NCI-H524 treated with DMSO at 0.1 percent for 48 hours (cell line): ENCODE measurements at regions not wholly inside any gene's neighbourhood (a gene's known extent, or its start where the extent isn't known, plus 50 kb on each side); places are given as distances from the start of the nearest gene placed in this dataset.
"Not testable (repeated sequence)": the region's sequence is repeated elsewhere in the genome, so short reads cannot be mapped to it uniquely, and the experiment has no call there.

ENCODE experiments used
- DNase-seq: peaks from one replicate; lab custom pipeline; 2025; lab: John Stamatoyannopoulos, UW

DNA sequence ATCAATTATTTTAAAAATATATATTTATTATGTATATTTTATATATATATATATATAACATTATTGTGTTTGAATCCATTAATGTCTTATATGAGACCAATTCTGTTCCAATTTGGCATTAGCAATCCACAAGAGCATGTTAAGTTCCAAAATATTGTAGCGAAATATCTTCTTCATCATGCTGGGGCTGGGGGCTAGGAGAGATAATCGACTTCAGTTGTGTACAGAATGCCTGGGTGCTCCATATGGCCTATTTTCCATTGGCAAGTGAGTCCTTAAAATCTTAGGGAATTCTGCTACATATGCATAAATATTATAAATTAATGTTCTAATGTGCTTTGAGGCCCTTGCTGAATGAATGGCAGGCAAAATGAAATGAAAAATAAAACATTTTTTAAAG lies 117.7 kb downstream of the PCDH7 start:
- no peak for DNase-seq

DNA sequence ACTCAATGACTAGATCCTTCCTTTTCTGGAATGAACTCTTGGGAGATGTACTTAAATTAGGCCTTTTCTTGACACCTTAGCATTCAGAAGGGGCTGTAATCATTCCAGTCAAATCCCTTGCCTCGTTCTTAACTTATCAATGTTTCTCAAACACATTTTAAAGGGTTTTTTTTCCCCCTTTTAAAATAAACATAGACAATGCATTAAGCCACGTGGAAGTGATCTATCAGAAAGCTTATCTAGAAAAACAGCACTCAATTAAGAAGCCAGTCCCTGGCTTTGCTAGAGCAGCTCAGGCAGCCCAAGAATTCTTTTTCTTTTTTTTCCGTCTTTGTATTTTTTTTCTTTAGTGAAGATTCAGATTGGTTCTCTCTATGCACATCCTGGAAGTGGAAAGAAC lies 118.2 kb downstream of the PCDH7 start:
- no peak for DNase-seq

DNA sequence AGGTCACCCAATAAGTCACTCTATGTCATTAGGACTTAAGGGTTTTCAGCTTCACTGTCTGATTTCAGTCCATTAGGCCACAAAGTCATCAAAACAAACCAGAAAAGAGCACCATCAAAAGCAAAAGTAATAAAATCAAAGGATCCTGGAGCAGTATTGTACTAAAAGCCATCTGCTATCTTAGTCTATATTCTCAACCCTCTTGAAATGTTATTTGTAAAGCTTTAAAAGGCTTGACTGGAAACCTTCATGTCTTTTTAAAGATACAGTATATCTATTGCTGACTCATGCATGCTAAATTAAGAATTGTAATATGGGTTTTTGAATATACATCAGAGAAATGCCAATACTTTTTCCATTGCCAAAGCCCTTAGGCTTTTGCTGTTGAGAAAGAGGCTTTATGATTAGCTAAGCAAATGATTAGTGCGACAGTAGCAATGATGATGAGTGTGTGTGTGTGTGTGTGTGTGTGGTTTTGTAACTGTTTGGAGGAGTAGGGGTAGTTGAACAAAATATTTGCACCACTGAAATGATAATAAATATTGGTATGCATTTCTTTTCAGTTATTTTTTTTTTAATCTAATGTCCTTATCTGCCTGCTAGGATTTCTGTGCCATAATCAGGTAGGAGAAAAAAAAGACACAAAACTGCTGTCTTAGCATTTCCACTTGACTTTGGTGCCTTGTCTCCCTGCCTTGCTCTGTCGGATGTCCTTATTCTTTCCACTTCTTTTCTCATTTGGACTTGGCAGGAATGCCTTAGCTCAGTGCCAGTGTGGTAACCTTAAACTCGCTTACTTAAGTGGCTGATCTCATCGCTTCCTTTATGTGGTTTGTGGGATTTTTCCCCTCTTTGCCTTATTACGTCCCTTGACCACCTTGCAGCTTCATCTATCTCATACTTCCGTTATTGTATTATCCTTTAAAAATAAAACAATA lies 119.7 kb downstream of the PCDH7 start:
- no peak for DNase-seq

DNA sequence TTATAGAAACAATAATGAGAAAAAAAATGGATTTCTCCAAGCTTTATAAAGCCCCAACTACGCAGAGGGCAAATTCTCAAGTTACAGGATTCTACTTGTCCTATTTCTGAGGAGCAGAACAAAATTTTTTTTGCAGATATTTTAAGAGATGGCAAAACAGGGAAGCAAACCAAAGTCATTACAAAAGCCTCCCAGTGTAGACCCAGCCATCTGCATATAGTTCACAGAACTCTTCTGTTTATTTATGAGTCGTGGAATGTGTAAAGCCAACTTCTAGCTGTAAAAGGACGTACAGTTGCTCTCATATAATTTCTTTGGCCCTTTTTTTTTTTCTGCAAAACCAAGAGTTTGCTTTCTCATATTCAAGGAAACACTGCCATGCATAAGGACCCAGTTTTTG lies 120.4 kb downstream of the PCDH7 start:
- no peak for DNase-seq

- DNase-seq: no peak
These were observed 122.0 kb downstream of the PCDH7 start for GRCh38 chr4:30842142-30842541.

- no peak for DNase-seq
These were observed 122.5 kb downstream of the PCDH7 start for GRCh38 chr4:30842689-30843088.

DNA sequence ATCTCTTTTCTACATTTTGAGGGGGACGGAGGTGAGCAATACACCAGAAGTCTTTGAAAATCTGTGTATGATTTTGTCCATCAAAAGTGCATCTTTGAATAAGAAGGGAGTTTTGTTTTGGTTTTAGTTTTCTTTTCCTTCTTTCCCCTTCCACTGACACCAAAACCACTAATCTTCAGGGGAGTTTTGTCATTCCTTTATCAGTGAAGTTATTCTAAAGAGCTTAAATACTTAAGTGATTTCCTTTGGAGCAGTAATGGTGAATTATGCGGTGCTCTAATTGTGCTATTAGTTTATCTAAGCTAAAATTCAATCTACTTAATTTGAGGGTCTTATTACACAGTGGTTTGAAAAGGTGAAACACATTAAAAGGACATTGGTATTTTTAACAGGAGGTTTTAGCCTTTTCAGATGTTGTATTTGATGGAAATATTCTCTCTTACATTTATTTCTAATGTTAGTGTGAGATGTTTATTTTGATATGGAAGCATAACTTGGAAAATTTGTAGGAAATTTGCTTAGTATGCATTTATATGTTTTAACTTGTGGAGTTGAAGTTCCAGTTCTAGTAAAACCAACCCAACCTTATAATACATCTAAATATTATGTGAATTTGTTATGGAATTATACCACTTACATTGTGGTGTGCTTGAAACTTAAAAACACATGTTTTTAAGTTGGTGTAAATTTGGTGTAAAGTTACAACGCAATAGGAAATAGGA lies 124.9 kb downstream of the PCDH7 start:
- no peak for DNase-seq

DNA sequence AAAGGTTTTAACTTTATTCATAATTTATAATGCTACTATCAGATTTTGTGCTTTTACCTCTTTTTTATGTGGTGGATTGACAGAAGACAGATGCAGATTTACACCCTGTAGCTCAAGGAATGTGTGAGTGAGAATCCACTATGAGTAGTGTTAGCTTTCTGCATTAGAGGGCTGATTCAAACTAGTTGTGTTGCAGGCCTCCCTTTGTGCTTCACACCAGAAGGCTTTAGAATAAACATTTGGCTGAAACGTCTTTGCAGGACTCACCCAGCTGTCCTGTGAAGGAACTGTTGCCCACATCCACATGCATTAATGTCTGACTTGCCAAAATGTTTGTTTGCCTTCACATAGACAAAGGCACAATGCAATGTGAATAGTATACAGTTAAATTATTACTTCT lies 127.0 kb downstream of the PCDH7 start:
- DNase-seq: no peak

GRCh38 chr4:30847958-30848357 lies 127.8 kb downstream of the PCDH7 start:
- no peak for DNase-seq

DNA sequence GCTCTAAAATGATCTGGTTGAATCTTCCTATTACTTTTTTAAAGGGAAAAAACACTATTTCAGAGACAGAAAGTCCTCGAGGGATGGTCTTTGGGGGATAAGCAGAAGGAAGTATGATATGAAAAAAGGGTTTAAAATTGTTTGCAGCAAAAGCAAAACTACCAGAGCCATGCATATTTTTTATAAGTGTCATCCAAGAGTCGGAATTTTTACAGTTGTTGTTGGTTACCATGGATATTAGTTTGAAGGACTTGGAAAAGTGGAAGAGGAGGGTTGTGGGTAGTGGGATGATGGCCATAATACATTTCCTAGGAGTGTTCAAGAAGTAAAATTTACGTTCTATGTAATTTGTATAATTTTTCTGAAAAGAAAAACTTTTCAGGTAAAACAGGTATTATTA lies 134.4 kb downstream of the PCDH7 start:
- no peak for DNase-seq

DNA sequence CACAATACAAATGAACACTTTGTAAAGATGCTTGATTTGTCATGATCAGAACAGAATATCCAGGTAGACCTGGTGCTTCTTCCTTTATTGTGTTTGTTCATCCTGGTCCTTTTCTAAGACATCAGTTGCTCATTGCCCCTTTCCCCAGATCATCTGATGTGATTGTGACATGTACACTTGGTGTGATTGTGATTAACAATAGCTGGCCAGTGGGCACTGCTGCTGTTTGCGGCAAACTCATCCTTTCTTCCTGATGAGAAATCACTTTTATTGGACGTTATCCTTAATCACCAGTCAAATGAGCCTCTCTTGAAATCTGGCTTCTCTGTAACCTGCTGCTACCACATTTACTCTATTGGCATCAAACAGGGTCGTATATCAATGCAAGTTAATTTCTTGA lies 135.1 kb downstream of the PCDH7 start:
- DNase-seq: no peak

DNA sequence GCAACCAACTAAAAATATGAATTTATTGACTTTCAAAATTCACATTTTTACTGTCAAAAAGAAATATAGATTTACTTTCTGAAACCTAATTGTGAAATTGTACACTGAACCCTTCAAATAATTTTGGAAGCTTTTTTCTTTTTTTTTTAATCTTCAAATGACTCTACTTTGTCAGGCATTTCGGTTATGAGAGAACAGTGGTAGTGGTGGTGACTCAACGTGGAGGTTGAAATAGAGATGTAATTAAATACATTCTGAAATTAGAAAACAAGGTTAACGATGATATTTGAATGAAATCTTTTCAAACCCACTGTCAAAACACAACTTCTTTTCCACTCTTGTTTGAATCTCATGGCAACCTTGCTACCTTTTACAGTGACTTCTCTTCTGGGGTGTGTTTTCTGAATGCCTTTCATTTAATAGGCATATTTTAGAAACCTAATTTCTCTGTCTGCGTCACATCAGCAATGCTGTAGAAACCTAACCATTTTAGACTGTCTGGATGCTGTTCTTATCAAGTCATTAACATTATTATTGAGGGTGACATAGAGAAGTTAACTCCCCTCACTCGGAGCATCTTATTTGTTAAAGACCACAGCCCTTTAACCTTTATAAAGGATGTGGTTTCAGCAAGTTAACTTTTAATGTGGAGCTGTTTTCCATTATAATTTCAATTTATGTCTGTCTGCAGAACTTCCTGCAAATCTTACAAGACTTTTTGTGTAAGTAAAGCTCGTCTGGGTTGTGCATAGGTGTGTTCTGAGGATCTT lies 136.8 kb downstream of the PCDH7 start:
- no peak for DNase-seq

DNA sequence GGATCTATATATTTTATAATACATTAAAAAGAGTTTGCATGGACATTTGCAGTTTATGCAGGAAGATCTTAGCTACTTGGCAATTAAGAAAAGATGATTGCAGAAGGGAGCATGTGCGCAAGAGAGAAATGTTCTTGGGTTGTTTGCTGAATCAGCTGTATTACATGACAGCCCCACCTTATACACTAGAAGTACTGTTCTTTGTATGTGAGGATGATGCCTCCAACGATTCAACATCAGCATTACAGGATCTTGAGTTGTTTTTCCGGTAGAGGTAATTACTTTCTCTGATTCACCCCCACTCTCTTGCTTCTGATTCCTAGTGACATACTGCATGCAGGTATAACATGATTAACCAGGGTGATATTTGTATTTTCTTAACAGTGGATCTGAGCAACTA lies 140.8 kb downstream of the PCDH7 start:
- no peak for DNase-seq

GRCh38 chr4:30862196-30862595 lies 142.0 kb downstream of the PCDH7 start:
- DNase-seq: no peak

GRCh38 chr4:30863021-30863420 lies 142.9 kb downstream of the PCDH7 start:
- DNase-seq: no peak

GRCh38 chr4:30865691-30866090 lies 145.5 kb downstream of the PCDH7 start:
- no peak for DNase-seq

DNA sequence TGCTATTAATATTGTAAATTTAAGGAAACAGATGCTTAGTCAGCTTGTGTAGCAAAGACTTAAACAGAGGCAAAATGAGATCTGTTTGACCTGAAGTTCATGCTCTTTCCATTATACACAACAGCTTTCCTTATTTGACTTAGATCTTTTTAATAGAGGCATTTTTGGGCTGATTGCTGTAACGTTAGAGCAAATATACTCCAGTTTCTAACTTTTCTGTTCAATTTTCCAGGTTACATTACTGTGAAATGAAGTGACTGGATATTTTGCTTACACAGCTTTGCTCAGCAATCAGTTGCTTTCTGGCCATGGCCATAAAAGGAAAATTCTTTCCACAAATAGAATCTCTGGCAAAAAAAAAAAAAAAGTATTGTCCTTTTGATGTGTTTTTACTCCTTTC lies 146.2 kb downstream of the PCDH7 start:
- no peak for DNase-seq

- DNase-seq: no peak
These were observed 146.7 kb downstream of the PCDH7 start for GRCh38 chr4:30866907-30867306.

GRCh38 chr4:30867427-30867826 lies 147.3 kb downstream of the PCDH7 start:
- no peak for DNase-seq

- DNase-seq: peak; percentile 41
These were observed 148.1 kb downstream of the PCDH7 start for GRCh38 chr4:30868111-30868895.

- not testable (repeated sequence) for DNase-seq
These were observed 149.2 kb downstream of the PCDH7 start for GRCh38 chr4:30869387-30869786.

- no peak for DNase-seq
These were observed 150.3 kb downstream of the PCDH7 start for GRCh38 chr4:30870513-30870912.
